GM21529 (cell line): ENCODE measurements at regions not wholly inside any gene's neighbourhood (a gene's known extent, or its start where the extent isn't known, plus 50 kb on each side); places are given as distances from the start of the nearest gene placed in this dataset.

Experiments
- ATAC-seq: cut with Tn5 transposase; IDR thresholded peaks from one replicate; pipeline ENCODE4 v1.9.1; 2021; ENCODE audit not compliant: unreplicated experiment

GRCh38 chr3:168604767-168605166, 509.0 kb upstream of the GOLIM4 start:
- ATAC-seq = no peak

GRCh38 chr3:168598250-168598649, 502.5 kb upstream of the GOLIM4 start:
- no peak for ATAC-seq

GRCh38 chr3:168596175-168596823, 500.6 kb upstream of the GOLIM4 start:
- ATAC-seq = no peak

GRCh38 chr3:168591587-168591986, 495.9 kb upstream of the GOLIM4 start:
- no peak for ATAC-seq

GRCh38 chr3:168589376-168589775, 493.7 kb upstream of the GOLIM4 start:
- ATAC-seq = no peak

- ATAC-seq = peak; percentile 67
These were observed 489.8 kb upstream of the GOLIM4 start for GRCh38 chr3:168585544-168585943.

- ATAC-seq = no peak
These were observed 488.3 kb upstream of the GOLIM4 start for GRCh38 chr3:168583977-168584376.

- no peak for ATAC-seq
These were observed 486.8 kb upstream of the GOLIM4 start for GRCh38 chr3:168582503-168582902.

GRCh38 chr3:168581771-168582225, 486.1 kb upstream of the GOLIM4 start:
- peak; percentile 41 for ATAC-seq

- ATAC-seq = no peak
These were observed 483.3 kb upstream of the GOLIM4 start for GRCh38 chr3:168579010-168579409.

GRCh38 chr3:168575750-168576149, 480.0 kb upstream of the GOLIM4 start:
- no peak for ATAC-seq

GRCh38 chr3:168574455-168575158, 478.9 kb upstream of the GOLIM4 start:
- peak; percentile 53 for ATAC-seq

GRCh38 chr3:168570404-168571155, 474.9 kb upstream of the GOLIM4 start:
- no peak for ATAC-seq

- no peak for ATAC-seq
These were observed 463.1 kb upstream of the GOLIM4 start for GRCh38 chr3:168558728-168559411.

GRCh38 chr3:168552251-168552650, 456.5 kb upstream of the GOLIM4 start:
- no peak for ATAC-seq

- no peak for ATAC-seq
These were observed 453.0 kb upstream of the GOLIM4 start for GRCh38 chr3:168548719-168549118.

GRCh38 chr3:168546707-168547106, 451.0 kb upstream of the GOLIM4 start:
- no peak for ATAC-seq

GRCh38 chr3:168545591-168545990, 449.9 kb upstream of the GOLIM4 start:
- no peak for ATAC-seq

GRCh38 chr3:168544097-168544957, 448.6 kb upstream of the GOLIM4 start:
- no peak for ATAC-seq

- ATAC-seq = no peak
These were observed 445.0 kb upstream of the GOLIM4 start for GRCh38 chr3:168540726-168541125.
